Sciatic nerve (tissue), 2 donors: ENCODE measurements at regions not wholly inside any gene's neighbourhood (a gene's known extent, or its start where the extent isn't known, plus 50 kb on each side); places are given as distances from the start of the nearest gene placed in this dataset.
A peak's percentile ranks its signal among the peaks of the same experiment; 100 is the strongest.

ENCODE experiments used
- ATAC-seq: fragments of 200-7000 bp; cut with Tn5 transposase; one replicate; pipeline ENCODE4 v1.9.1; 2020; ENCODE audit warnings: mild to moderate bottlenecking, moderate library complexity
- DNase-seq: peaks from one replicate; pipeline ENCODE4 v3.0.0-alpha.2; 2020; ENCODE audit warnings: low spot score
- intact Hi-C: fragments of 100-400 bp; cut with DNase I; formaldehyde crosslinking; loops from one replicate; pipeline ENCODE4 v1.14.2; 2022
- donor health status: DM: no; HTN: no; CAD: no.
- donor health status: DM: no; HTN: no; CAD: no.

- no peak for ATAC-seq
- intact Hi-C loops, result no loop called here
- DNase-seq, result no peak
Observed at GRCh38 chr3:176905331-176905730, 292.0 kb downstream of the TBL1XR1 start.

GRCh38 chr3:176904506-176904905 lies 292.8 kb downstream of the TBL1XR1 start:
- intact Hi-C loops, result no loop called here

DNA sequence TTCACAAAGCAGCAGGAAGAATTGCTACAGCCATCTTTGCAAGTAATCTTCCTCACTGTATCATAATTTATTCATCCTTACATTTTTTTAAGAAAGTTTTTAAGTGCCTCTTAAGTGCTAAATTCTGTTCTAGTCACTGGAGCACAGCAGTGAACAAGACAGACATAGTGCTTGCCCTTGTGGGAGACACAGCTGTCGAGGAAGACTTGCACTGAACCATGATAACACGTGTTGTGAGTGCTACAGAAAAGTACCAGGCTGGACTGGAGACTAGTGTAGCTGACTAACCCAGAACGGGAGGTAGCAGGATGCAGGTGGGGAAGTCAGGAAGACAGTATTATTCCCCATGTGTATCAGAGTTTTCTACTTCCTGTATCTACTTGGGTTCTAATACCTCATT lies 300.6 kb downstream of the TBL1XR1 start:
- no peak for ATAC-seq
- intact Hi-C loops, result no loop called here

More at GRCh38 chr3:176904506-176904905, 292.8 kb downstream of the TBL1XR1 start:
- DNase-seq, result no peak
- ATAC-seq, result no peak

DNA sequence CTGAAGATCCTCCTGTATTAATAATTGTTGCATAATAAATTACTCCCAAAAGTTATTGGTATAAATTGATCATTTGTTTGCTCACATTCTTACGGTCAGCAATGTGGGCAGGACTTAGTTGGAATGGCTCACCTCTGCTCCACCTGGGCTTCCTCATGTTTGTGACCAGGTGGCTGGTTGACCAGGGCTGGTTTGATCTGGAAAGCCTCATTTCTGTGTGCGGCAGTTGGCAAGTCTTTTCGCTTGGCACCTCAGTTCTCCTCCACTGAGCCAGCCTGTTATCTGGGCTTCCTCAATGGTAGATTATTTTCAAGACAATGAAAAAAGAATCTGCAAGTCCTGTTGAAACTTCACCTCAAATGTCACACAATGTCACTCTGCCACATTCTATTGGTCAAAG lies 301.1 kb downstream of the TBL1XR1 start:
- DNase-seq (no peak), ATAC-seq (no peak)
- intact Hi-C loops, result no loop called here

More for the DNA sequence above, 300.6 kb downstream of the TBL1XR1 start:
- DNase-seq, result no peak

- DNase-seq (no peak), ATAC-seq (no peak)
- intact Hi-C loops, result no loop called here
Observed at GRCh38 chr3:176879710-176880109, 317.6 kb downstream of the TBL1XR1 start.

DNA sequence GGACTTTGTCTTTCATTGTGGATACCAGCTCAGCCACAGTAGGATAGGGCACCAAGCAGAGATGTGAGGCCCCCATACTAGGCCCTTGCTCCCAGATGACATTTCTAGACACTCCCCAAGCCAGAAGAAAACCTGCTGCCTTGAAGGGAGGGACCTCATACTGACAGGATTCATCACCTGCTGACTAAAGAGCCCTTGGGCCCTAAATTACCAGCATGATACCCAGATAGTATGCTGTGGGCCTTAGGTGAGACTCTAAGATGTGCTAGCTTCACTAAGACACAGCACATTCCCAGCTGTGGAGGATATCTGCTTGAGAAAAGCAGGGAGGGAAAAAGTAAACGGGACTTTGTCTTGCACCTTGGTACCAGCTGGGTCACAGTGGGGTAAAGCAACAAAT lies 324.0 kb downstream of the TBL1XR1 start:
- DNase-seq, result no peak
- intact Hi-C loops, result no loop called here

GRCh38 chr3:176872771-176873209 lies 324.5 kb downstream of the TBL1XR1 start:
- intact Hi-C loops, result no loop called here
- ATAC-seq (peak; percentile 73), DNase-seq (no peak)

More for the DNA sequence above, 324.0 kb downstream of the TBL1XR1 start:
- peak; percentile 32 for ATAC-seq

- ATAC-seq, result no peak
- no peak for DNase-seq
- intact Hi-C loops, result no loop called here
Observed at GRCh38 chr3:176870451-176870850, 326.8 kb downstream of the TBL1XR1 start.

DNA sequence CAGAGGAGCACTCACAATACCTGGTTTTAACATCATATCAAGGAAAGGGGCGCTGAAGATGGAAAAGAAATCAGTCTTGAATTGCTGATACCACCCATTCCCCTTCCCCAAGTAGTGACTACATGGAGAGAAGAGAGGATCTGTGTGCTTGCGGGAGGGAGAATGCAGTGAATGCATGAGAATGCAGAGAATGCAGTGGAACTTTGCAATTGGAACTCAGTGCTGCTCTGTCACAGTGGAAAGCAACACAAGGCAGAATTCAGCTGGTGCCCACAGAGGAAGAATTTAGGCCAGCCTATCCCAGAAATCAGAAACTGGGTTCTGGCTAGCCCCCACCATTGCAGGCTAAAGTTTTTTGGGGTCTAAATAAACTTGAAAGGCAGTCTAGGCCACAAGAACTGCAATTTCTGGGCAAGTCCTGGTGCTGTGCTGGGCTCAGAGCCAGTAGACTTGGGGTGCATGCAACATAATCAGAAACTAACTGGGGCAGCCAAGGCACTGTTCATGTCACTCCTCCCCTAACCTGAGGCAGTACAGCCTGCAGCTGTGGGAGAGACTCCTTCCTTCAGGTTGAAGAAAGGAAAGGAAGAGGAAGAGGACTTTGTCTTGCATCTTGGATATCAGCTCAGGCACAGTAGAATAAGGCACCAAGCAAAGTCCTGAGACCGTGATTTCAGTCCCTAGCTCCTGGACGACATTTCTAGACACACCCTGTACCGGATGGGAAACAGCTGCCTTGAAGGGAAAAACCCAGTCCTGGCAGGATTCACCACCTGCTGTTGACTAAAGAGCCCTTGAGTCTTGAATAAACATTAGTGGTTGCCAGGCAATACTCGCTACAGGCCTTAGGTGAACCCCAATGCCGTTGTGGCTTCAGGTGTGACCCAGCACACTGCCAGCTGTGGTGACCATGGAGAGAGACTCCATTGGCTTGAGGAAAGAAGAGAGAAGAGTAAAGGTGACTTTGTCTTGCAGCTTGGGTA lies 329.3 kb downstream of the TBL1XR1 start:
- intact Hi-C loops, result no loop called here
- ATAC-seq (no peak), DNase-seq (no peak)

DNA sequence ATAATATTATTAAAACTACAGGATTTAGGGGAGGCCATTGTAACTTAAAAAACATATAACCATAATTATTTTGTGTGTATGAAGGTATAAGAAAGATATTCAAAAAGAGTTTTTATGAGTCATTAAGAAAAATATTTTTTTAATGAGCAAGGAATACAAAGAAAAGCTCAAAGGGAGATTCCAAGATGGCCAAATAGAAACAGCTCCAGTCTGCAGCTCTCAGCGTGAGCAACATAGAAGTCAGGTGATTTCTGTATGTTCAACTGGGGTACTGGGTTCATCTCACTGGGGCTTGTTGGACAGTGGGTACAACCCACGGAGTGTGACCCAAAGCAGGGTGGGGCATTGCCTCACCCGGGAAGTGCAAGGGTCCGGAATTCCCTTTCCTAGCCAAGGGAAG lies 336.1 kb downstream of the TBL1XR1 start:
- DNase-seq (no peak), ATAC-seq (no peak)
- intact Hi-C loops, result no loop called here

DNA sequence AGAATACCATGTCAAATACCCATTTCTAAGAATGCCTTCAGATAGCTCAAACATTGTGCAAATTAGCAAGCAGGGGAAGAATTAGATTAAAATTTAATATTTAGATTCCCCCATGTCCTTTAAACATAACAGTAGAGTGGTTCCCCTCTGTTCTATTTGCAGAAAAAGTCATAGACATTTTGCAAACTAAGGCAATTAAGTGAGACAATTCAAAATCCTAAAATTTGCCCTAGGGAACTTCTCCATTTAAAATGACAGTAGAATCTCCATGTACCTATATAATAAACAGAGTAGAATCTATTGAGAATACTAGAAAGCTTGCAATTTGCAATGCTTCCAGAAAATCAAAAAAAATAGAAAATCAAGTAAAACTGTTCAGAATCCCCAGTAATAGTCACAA lies 340.6 kb downstream of the TBL1XR1 start:
- no peak for ATAC-seq
- no peak for DNase-seq
- intact Hi-C loops, result no loop called here

GRCh38 chr3:176855901-176856486 lies 341.3 kb downstream of the TBL1XR1 start:
- intact Hi-C loops, result no loop called here
- DNase-seq (no peak), ATAC-seq (no peak)

DNA sequence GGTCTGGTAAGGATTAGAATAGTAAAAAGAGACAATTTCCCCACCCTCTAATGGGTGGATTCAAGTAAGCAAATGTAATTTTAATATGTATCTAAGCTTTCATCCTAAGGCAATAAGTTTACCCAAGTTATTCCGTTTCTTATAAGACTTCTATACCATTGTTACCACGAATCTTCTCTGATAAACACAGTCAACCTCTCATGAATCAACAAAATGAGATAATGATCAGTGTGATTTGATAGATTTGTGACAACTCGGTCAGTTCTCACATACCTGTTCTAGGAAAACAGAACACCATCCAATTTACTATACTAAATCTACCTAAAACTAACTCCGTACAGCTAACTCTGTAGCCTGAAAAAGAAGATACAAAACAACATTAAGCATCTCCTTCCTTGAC lies 342.1 kb downstream of the TBL1XR1 start:
- intact Hi-C loops, result no loop called here
- ATAC-seq, result no peak
- DNase-seq, result no peak

GRCh38 chr3:176850498-176850897 lies 346.8 kb downstream of the TBL1XR1 start:
- ATAC-seq (no peak), DNase-seq (no peak)
- intact Hi-C loops, result no loop called here

GRCh38 chr3:176848431-176849214 lies 348.7 kb downstream of the TBL1XR1 start:
- no peak for ATAC-seq
- intact Hi-C loops, result no loop called here
- no peak for DNase-seq

GRCh38 chr3:176842914-176843313 lies 354.4 kb downstream of the TBL1XR1 start:
- DNase-seq, result no peak
- no peak for ATAC-seq
- intact Hi-C loops, result no loop called here

GRCh38 chr3:176840641-176841286 lies 356.5 kb downstream of the TBL1XR1 start:
- intact Hi-C loops, result no loop called here
- no peak for DNase-seq
- ATAC-seq, result no peak

GRCh38 chr3:176839901-176840300 lies 357.4 kb downstream of the TBL1XR1 start:
- DNase-seq, result no peak
- intact Hi-C loops, result no loop called here
- ATAC-seq, result no peak

GRCh38 chr3:176839466-176839865 lies 357.8 kb downstream of the TBL1XR1 start:
- ATAC-seq (no peak), DNase-seq (no peak)
- intact Hi-C loops, result no loop called here
